HS-27A (cell line): ENCODE measurements at regions not wholly inside any gene's neighbourhood (a gene's known extent, or its start where the extent isn't known, plus 50 kb on each side); places are given as distances from the start of the nearest gene placed in this dataset.

Experiments
- DNase-seq: peaks from one replicate; pipeline ENCODE4 v3.0.0-alpha.2; 2012; ENCODE audit warnings: low read depth, missing footprints

DNA sequence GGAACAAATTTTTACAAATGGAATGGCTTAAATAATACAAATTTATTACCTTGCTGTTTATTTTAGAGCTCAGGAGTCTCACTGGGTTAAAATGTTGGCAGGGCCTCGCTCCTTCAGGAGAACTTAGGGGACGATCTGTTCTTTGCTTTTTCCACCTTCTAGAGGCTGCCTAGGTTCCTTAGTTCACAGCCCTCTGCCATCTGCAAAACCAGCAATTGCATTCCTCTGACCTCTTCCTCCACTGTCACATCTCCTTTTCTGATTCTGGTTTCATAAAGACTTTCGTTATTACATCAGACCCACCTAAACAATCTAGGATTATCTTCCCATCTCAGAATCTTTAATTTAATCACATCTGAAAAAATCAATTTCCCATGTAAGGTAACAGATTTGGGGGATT, 249.6 kb upstream of the SPRY2 start:
- no peak for DNase-seq

DNA sequence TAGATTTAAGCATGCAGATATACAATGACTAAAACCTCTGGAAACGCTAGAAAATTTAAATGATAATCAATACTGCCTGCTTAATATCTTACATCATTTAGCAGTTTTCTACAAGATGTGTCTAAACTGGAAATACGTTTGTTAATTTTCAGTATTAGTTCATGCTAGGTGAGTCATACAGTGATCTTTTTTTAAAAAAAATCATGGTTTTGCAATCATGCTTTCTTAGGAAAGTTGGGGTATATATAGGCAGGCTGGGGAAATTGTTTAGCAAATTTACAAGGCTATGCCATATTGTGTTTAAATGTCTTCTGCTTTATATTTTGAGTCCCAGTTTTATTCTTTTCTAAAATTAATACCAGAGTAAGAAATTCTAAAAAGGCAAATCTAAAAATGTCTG, 245.4 kb upstream of the SPRY2 start:
- DNase-seq = no peak

DNA sequence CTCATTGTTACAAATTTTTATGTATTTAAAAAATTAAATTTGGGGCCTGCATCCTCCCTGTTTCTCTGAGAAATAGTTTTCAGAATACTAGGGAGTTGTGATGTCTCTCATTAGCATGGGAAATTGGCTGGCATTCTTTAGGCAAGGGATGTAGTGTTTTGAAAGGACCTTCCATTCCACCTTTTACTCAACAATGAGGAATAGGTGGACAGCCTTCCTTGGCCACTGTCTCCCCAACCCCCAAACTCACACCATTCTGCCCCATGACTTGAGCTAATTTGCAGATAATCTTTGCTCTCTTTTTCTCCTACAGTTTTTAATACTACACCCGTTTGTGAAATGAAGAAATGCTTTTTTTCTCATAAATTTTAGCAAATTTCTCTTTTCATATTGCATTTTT, 244.6 kb upstream of the SPRY2 start:
- no peak for DNase-seq

DNA sequence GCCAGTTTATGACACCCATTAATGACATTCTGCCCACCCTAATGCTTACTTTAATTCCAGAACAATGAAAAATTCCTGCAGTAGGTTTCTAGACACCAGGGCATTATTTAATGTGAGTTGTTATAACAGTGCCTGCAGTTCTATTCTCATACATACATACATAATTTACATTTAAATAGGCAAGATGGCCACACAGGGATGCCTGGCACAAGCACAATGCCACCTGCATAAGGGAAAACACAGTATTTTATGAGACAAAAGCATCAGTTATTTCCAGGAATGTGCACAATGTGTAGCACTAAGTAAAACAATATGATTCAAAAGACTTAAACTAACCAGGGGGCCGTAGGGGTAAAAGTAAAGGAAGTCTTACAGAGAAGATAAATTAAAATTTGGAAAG, 243.9 kb upstream of the SPRY2 start:
- DNase-seq = no peak

DNA sequence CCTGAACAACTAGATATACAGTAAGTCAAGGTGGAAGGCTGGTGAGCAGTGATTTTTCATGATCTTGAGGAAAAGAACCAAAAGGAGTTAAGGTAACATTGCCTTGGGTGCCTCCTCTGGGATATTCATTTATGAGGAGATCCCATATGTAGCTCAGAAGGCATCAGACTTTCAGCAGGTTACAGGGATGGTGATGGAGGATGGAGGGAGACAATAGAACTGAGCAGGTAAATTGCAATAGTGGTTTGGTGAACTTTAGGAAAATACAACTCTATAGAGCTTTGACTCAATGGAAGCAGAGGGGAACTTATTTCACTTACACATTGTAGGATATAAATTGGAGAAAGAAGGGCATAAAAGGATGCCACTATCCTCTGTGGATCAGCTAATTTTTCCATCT, 243.4 kb upstream of the SPRY2 start:
- DNase-seq = no peak

DNA sequence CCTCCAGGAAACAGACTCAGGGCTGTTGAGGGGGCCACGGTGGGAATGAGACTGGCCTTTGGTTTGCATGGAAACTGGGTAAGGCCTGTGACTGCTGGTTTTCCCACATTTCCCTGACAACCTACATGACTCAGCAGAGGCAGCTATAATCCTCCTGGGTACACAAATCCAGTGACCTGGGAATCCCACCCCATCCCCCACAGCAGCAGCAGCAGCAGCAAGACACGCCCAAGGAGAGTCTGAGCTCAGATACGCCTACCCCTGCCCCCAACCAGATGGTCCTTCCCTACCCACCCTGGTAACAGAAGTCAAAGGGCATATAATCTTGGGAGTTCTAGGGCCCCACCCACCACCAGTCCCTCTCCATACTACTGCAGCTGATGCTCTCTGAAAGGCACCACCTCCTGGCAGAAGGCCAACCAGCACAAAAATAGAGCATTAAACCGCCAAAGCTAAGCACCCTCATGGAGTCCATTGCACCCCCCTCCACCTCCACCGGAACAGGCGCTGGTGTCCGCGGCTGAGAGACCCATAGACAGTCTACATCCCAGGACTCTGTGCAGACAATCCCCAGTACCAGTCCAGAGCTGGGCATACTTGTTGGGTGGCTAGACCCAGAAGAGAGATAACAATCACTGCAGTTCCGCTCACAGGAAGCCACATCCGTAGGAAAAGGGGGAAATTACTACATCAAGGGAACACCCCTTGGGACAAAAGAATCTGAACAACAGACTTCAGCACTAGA, 237.2 kb upstream of the SPRY2 start:
- DNase-seq = no peak

DNA sequence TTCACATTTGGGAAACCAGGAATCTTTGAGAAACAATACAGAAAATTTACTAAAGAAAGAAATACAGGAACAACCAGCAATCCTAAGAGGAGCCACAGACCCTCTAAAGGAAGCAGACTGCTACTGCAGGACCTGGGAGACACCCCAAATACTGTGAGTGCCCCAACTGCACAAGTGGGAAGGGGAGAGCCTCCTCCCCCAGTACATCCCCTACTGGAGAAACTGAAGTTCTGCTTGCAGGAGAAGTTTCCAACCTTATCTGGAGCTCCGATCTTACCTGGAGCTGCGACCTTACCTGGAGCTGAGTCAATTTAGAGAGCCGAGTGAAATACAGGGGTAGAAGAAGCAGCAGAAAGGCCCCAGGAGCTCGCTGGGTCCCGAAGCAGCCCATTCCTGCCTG, 236.4 kb upstream of the SPRY2 start:
- no peak for DNase-seq

DNA sequence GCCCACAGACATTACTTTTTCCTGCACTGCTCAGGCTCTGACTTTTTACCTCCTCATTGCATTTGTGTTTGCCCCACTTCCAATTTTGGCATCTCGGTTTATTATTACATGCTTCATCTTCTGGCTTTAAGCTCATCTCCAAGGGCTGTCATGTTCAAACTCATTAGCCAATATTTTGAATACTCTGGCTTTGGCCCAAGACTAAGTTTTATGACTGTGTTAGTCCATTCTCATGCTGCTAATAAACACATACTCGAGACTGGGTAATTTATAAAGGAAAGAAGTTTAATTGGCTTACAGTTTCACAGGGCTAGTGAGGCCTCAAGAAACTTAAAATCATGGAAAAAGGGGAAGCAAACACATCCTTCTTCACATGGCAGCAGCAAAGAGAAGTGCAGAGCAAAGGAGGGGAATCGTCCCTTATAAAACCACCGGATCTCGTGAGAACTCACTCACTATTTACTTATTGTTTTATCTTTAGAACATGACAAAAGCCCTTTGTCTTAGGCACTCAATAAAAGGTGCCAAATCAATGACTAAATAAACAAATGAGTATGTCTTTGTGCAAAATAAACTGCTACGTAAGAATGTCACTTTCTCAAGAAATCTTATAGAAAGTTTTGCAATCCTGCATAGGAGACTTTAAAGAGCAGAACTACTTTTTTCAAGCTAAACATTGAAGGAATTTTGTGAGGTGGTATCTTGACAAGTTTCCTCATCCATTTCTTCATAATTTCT, 233.4 kb upstream of the SPRY2 start:
- DNase-seq = no peak

DNA sequence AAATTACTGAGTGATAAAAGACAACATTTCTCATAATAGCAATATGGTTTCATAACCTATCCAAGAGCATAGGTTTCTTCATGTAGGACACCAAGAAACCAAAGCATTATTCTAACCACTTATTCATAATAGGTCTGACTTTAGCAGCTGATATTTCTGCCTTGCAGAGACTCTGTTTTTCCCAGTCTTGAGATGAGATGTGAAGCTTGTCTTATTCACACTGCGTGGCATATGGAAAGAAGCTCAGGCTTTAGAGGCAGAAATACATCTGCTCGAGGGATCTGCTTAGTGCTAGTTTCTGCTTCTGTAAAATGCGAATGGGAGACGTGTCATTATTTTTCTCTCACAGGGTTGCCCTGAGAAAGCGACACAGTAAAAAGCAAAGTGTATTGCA, 232.0 kb upstream of the SPRY2 start:
- no peak for DNase-seq

DNA sequence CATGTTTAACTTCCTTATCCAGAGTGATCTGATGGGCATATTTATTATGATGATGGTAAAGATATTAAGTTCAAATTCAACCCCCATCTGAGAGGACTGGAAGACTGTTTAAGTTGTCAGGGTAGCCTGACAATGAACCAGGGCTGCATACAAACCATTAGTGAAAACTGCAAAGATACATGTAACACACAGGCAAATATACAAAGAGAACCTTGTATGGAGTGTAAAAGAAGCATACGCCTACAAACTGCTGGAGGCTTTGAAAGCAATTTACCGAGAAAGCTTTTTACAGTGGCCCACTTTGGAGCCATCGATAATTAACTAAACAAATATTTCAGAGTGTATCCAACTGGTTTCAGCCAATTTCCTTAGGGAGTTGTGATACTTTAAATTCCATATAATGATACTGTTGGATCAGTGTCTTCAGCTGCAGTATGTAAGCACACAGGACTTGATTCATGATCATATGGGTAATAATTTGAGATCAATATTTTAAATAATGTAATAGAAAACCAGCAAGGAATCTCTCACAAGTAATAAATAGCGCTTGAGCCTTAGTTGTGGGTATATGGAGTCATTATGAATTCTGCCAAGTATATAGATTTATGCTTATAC, 231.5 kb upstream of the SPRY2 start:
- no peak for DNase-seq

DNA sequence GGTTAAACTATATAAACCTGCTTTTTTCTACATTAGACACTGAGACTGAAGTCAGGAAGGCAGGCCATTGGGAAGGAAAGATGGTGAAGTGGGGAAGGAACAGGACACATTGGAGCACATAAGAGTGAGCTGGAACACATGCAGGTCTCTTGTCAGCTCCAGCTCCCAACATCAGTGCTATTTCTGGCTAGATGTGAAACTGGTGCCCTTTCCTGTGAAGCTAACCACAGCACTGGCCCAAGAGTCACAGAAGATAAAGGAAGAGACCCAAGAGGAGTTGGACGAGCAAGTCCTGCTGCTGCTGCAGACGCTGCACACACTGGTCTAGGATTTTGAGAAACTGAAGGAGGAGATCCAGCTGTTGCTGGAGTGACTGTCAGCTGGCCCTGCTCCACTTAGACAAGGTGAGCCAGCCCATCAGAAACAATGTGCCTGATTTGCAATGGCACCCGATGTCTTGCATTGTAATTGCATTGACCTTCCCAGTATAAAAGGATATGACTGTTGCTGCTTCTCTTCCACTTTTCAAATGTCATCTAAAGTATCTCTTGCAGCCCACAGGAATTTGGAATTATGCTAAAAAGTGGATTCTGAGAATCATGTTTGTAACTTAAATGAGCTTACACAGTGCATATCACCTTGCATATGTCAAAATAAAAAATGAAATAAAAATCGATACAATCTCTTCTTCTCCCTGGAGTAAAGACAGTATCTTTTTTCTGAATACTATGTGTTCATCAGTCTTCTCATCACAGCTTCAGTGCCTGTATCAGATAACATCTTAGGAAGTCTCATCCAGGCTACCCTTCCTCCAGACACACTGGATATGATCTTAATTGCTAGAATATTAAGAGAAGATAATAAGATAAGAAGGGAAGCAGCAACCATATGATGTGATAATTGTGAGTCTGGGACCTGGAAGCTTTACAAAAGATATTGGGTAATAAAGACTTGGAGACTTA, 230.7 kb upstream of the SPRY2 start:
- no peak for DNase-seq

DNA sequence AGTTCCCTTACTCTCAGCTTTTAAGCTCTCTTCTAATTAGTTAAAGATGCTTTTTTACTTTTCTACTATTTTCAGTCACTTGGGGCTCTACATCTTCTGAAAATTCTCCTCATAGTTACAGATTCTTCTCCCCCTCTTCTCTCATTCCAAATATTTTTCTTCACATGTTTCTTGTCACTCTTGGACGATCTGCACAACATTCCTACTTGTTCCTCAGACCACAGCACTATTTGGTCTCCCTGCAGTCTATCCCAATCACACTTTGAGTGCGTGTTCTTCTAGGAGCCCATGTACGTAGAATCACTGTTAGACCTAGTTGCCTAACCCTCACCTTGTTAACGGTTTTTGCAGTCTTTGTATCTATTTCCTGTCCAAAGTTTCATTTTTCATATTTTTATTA, 222.5 kb upstream of the SPRY2 start:
- DNase-seq = no peak

DNA sequence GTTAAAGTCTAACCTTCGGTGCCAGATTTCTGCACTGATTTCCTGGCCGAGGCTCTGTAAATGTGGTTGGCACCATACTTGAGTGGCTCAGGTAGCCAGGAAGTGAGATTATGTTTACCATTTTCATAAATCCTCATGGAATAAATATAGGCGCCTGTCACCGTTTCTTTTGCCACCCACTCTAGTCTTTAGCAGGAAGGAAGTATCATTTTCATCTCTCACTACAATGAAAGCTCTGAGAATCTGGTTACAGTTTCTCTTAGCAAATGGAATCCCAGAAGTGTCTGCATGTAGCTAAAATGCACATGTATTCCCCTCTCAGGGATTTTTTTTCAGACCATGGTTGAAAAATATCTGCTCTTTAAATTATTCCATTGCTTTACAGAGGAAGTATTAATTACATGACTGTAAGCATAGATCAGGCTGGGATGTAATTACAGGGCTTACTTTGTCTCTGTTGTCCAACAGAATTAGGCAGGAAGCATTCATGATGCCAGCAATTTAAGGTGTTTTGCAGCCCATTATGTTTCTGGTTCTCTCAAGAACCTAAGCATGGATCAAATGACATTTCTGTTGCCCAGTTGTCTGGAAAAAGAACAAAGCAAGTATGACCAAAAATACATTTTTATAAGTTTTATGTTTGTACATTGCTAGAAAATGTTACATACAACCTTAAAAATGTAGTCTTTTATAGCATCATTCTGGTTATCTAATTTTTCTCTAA, 221.7 kb upstream of the SPRY2 start:
- no peak for DNase-seq

DNA sequence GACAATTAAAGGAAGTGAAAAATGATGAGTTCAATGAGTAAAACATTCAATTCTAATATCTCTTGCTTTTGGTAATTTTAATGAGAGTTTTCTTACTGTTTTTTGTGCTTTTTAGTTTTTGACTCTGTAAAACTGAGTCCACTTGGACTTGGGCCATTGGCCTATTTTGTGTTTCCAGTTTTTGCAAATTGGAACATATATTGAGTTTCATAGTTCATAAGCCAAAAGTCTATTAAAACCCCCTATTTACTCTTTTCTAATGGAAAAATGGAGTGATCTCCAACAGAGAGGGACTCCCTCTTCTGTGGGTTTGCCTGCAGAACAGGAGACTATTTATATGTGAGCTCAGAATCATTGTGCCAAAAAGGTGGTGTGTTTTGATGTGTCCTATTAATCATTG, 219.7 kb upstream of the SPRY2 start:
- DNase-seq = no peak

DNA sequence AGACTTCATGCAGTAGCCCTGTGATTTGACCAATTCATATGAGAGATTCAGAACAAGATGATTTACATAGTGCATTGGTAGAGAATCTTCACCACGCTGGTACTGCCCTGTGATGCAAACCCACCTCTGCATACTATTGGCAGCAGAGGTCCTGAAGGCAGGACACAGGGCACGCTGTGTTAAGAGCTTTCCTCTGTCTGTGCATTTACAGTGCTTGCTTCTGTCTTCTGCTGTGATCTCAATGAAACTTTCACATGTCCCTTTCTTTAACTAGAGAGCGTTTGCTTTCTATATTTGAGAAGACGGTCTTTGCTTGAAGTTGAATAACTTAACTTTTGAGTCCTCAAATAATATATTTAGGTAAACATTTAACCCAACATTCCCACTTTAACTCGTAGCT, 219.0 kb upstream of the SPRY2 start:
- DNase-seq = no peak

DNA sequence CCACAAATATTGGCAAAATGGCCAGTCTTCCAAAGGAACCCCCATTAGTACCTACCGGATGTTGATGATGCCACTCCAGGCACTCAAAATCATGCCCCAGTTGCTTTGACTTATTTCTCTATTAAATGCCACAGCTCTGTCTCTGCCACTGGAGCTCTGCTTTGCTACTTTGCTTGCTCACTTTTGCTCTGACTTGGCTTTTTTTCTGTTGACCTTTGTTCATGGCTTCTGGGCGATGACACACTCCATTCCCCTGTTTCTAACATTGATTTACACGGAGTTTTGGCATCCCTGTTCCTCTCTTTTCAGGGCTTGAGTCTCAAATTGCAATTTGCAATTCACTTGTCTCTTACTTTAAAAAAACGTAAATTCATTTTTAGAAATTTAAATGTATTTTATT, 217.1 kb upstream of the SPRY2 start:
- no peak for DNase-seq

DNA sequence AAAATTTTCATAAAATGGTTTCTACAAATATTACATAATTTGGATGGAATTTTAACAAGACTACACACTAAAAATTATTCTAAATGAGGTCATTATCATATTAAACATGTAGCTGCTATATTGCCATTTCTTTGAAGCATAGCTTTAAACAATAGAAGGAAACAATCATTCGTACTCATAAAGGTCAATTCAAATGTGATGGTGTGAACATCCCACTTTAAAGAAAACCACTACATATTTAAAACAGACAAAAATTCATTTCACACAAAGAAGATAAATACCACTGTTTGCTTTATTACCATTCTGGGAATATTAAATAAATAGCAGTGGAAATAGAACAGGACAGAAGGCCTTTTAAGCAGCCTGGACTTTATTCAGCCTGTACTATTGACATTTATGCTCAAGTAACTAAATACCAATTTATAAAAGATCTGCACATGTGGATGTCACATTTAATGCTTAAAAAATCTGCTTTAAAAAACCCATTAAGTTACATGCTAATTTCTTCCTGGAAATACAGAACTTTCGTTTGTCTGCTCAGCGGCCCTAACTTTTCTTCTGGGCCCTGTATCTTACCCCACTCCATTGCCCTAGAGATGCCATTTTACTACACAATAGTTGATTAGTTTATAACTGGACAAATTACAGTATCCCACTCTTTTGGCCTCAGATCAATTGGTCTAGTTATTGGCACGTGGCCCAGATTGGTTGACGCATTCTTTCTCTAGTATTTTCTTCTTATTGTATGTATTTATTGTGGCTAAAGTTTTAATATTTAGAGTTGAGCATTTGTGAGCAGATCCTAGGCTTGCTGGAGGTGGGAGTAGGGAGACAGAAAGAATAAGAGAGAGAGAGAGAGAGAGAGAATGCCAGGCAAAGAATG, 215.1 kb upstream of the SPRY2 start:
- DNase-seq = no peak

DNA sequence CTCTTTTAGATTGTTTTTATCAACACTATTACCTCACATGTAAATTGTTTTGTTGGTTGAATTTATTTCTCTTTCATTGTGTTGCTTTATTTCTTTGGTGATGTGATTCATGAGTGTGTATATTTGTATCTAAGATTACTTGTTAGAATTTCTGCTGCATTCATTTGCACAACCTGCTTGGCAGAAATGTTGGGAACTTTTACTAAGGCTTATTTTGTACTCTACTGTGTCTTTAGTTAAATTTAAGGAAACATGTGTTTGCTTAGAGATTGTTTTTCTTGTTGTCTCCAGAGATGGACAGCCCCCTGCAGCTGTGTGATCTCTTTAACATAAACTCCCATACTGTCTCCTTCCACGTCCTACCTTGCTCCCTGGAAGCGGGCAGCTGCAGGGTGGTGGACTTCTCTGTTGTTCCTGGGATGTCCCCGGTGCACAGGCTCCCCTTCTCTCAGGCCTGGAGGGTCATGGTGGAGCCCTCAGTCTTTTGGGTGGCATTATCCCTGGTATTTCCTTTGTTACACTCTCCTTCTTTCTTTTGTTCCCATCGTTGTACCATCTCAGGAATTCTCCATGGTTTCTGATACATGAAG, 212.0 kb upstream of the SPRY2 start:
- DNase-seq = no peak

DNA sequence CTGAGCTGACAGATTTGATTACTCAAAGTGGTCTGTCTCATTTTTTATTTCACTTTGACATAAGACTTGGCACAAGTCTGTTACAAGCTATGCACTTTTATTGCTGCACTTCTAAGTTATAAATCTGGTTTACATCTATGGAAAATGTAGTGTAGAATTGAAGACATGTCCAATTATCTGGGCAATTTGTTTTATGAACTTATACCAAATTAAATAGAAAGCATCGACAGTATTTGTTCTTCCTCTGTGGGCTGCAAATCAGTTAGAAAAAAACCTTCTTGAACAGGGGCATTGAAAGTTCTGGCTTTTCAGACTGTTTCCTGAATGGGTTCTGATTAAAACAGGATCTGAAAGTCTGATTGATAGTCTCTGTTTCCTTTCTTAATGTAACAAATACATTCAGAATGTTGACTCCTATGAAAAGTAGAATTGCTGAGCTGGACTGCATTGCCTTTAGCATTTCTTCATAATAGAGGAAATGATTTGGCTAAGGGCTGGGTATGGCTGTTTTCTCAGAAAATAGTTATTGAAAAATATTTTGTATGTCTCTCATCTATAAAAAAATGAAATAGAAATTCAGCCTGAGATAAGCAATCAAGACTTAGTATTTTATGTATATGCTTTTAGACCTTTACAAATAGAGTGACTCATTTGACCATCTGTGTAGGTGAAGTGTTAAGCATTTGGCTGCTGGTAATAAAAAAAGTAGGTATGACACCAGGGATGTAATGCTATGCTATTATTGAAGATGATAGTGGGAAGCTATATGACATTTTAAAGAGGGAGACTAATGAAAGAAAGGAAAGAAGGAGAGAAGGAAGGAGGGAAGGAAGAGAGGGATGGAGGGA, 210.9 kb upstream of the SPRY2 start:
- DNase-seq = no peak
